Right lobe of liver (tissue), 4 donors: ENCODE measurements at regions not wholly inside any gene's neighbourhood (a gene's known extent, or its start where the extent isn't known, plus 50 kb on each side); places are given as distances from the start of the nearest gene placed in this dataset.

Experiments
- CTCF ChIP-seq, 4 donors: fragments of 200-600 bp in 3 of 4; fragments of 450-650 bp in 1 of 4; IDR thresholded peaks; one replicate each; pipeline versions ENCODE4 v1.5.1 to v1.8.0; 2016 to 2022; ENCODE audit warnings: antibody characterized with exemption in 4 of 4, mild to moderate bottlenecking in 2 of 4
- POLR2A ChIP-seq: fragments of 450-650 bp; IDR thresholded peaks from one replicate; pipeline ENCODE4 v1.6.1; 2017; ENCODE audit warnings: antibody characterized with exemption, mild to moderate bottlenecking
- donor health status: DM: no; HTN: no; CAD: no.
- donor health status: DM: no; HTN: no; CAD: no.
- donor health status: DM: no; HTN: yes; CAD: no.

DNA sequence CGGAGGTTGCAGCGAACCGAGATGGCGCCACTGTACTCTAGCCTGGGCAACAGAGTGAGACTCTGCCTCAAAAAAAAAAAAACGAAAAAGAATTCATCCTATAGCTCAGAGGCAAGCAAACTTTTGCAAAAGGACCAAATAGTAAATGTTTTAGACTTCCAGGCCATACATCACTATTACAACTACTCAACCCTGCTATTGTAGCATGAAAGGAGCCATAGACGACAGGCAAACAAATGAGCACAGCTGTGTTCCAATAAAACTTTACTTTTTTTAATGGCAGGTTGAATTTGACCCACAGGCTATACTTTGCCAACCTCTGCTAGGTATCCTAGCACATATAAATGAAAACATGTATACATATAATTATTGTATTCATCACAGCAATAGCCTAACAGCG is 58.9 kb upstream of the SLC30A5 start:
- no peak for TF ChIP-seq CTCF (IDR thresholded peaks at IDR 0.05)
- no peak for TF ChIP-seq POLR2A
